H9 (cell line): ENCODE measurements at regions not wholly inside any gene's neighbourhood (a gene's known extent, or its start where the extent isn't known, plus 50 kb on each side); places are given as distances from the start of the nearest gene placed in this dataset.

Experiments used
- DNase-seq: peaks from one replicate; pipeline ENCODE4 v3.0.0-alpha.2; 2017
- H2AFZ ChIP-seq: one replicate; pipeline ENCODE4 v1.6.1; 2013; ENCODE audit warnings: mild to moderate bottlenecking, low read length, control low read depth, moderate library complexity
- H2AK5ac ChIP-seq: 2 replicates; pipeline ENCODE4 v1.6.1; 2013; ENCODE audit warnings: low read length, control low read depth, mixed read lengths; ENCODE audit not compliant: insufficient read length
- H2BK120ac ChIP-seq: one replicate; pipeline ENCODE4 v1.6.1; 2013; ENCODE audit warnings: low read depth, mild to moderate bottlenecking, low read length, control low read depth, inconsistent platforms; ENCODE audit not compliant: poor library complexity, severe bottlenecking
- H2BK12ac ChIP-seq: 2 replicates; pipeline ENCODE4 v1.6.1; 2013; ENCODE audit warnings: low read length, control low read depth, mixed read lengths, low read depth; ENCODE audit not compliant: insufficient read length
- H2BK15ac ChIP-seq: 2 replicates; pipeline ENCODE4 v1.6.1; 2013; ENCODE audit warnings: low read depth, low read length, control low read depth
- H2BK20ac ChIP-seq: one replicate; pipeline ENCODE4 v1.6.1; 2013; ENCODE audit warnings: low read depth, mild to moderate bottlenecking, low read length, control low read depth, inconsistent platforms; ENCODE audit not compliant: poor library complexity, severe bottlenecking
- H2BK5ac ChIP-seq: 2 replicates; pipeline ENCODE4 v1.6.1; 2013; ENCODE audit warnings: low read length, control low read depth, mixed read lengths; ENCODE audit not compliant: insufficient read length
- H3K14ac ChIP-seq: 2 replicates; pipeline ENCODE4 v1.6.1; 2013; ENCODE audit warnings: low read length, control low read depth; ENCODE audit not compliant: insufficient read depth
- H3K18ac ChIP-seq: 2 replicates; pipeline ENCODE4 v1.6.1; 2013; ENCODE audit warnings: low read depth, mild to moderate bottlenecking, mixed read lengths, low read length, control low read depth; ENCODE audit not compliant: insufficient read length
- H3K23ac ChIP-seq: 2 replicates; pipeline ENCODE4 v1.6.1; 2013; ENCODE audit warnings: low read length, control low read depth, mixed read lengths, low read depth; ENCODE audit not compliant: insufficient read length
- H3K23me2 ChIP-seq: 2 replicates; pipeline ENCODE4 v1.6.1; 2013; ENCODE audit warnings: low read depth, mild to moderate bottlenecking, mixed read lengths, low read length, control low read depth; ENCODE audit not compliant: insufficient read length, poor library complexity, severe bottlenecking
- H3K27ac ChIP-seq: 2 replicates; pipeline ENCODE4 v1.5.1; 2013; ENCODE audit warnings: low read length, control low read depth, mixed read lengths, low read depth; ENCODE audit not compliant: insufficient read length
- H3K27me3 ChIP-seq: 2 replicates; pipeline ENCODE4 v1.6.1; 2013; ENCODE audit warnings: low read length, control low read depth, inconsistent platforms; ENCODE audit not compliant: insufficient read depth
- H3K4ac ChIP-seq: 2 replicates; pipeline ENCODE4 v1.6.1; 2013; ENCODE audit warnings: low read depth, mild to moderate bottlenecking, control low read depth, inconsistent platforms, low read length, moderate library complexity
- H3K4me1 ChIP-seq: 2 replicates; pipeline ENCODE4 v1.6.1; 2013; ENCODE audit warnings: low read length, control low read depth, inconsistent platforms; ENCODE audit not compliant: insufficient read depth
- H3K4me2 ChIP-seq: 2 replicates; pipeline ENCODE4 v1.6.1; 2013; ENCODE audit warnings: low read length, control low read depth, mixed read lengths; ENCODE audit not compliant: insufficient read length, insufficient read depth
- H3K56ac ChIP-seq: 2 replicates; pipeline ENCODE4 v1.6.1; 2013; ENCODE audit warnings: low read depth, mild to moderate bottlenecking, mixed read lengths, low read length, control low read depth; ENCODE audit not compliant: insufficient read length
- H3K79me1 ChIP-seq: 2 replicates; pipeline ENCODE4 v1.6.1; 2013; ENCODE audit warnings: low read depth, mild to moderate bottlenecking, moderate library complexity, low read length, control low read depth, inconsistent platforms; ENCODE audit not compliant: insufficient read depth, poor library complexity, severe bottlenecking
- H3K79me2 ChIP-seq: 2 replicates; pipeline ENCODE4 v1.6.1; 2013; ENCODE audit warnings: low read length, control low read depth, inconsistent platforms; ENCODE audit not compliant: insufficient read depth
- H3K9ac ChIP-seq: 2 replicates; pipeline ENCODE4 v1.6.1; 2013; ENCODE audit warnings: low read length, control low read depth, mixed read lengths; ENCODE audit not compliant: insufficient read length; ENCODE audit errors: extremely low read depth
- H3K9me3 ChIP-seq: one replicate; pipeline ENCODE4 v1.6.1; 2013; ENCODE audit warnings: low read depth, low read length, inconsistent platforms; ENCODE audit not compliant: control insufficient read depth
- H3T11ph ChIP-seq: one replicate; pipeline ENCODE4 v1.6.1; 2013; ENCODE audit warnings: mild to moderate bottlenecking, low read length, control low read depth, inconsistent platforms
- H4K20me1 ChIP-seq: one replicate; pipeline ENCODE4 v1.6.1; 2013; ENCODE audit not compliant: control insufficient read depth, insufficient read length, insufficient read depth
- H4K5ac ChIP-seq: 2 replicates; pipeline ENCODE4 v1.6.1; 2013; ENCODE audit warnings: low read depth, mild to moderate bottlenecking, mixed read lengths, low read length, control low read depth; ENCODE audit not compliant: insufficient read length
- H4K8ac ChIP-seq: replicated peaks from 2 replicates; pipeline ENCODE4 v1.6.1; 2013; ENCODE audit warnings: low read length, control low read depth, mixed read lengths, low read depth; ENCODE audit not compliant: insufficient read length
- H4K91ac ChIP-seq: 2 replicates; pipeline ENCODE4 v1.6.1; 2013; ENCODE audit warnings: low read depth, mild to moderate bottlenecking, moderate library complexity, mixed read lengths, low read length, control low read depth; ENCODE audit not compliant: insufficient read length
- H3K27ac Mint-ChIP-seq, 3 experiments: 2 replicates in 2 of 3; 3 replicates in 1 of 3; pipeline ENCODE4 v1.8.0; 2020 to 2021; ENCODE audit warnings: mixed read lengths in 3 of 3, mild to moderate bottlenecking in 1 of 3, moderate library complexity in 1 of 3
- H3K27me3 Mint-ChIP-seq: 2 replicates; pipeline ENCODE4 v1.8.0; 2021; ENCODE audit warnings: low read depth, mild to moderate bottlenecking, moderate library complexity, mixed read lengths
- H3K36me3 Mint-ChIP-seq, 3 experiments: 2 replicates in 2 of 3; 3 replicates in 1 of 3; pipeline ENCODE4 v1.8.0; 2020 to 2021; ENCODE audit warnings: low read depth in 3 of 3, mixed read lengths in 3 of 3; ENCODE audit not compliant: insufficient read depth in 1 of 3
- H3K4me1 Mint-ChIP-seq, 2 experiments: 2 replicates each; pipeline ENCODE4 v1.8.0; 2020; ENCODE audit warnings: mixed read lengths in 2 of 2
- H3K4me3 Mint-ChIP-seq, 2 experiments: 2 replicates in 1 of 2; 3 replicates in 1 of 2; pipeline ENCODE4 v1.8.0; 2020 to 2021; ENCODE audit warnings: mild to moderate bottlenecking in 2 of 2, mixed read lengths in 2 of 2, moderate library complexity in 1 of 2
- H3K9me3 Mint-ChIP-seq, 2 experiments: 2 replicates in 1 of 2; 3 replicates in 1 of 2; pipeline ENCODE4 v1.8.0; 2020; ENCODE audit warnings: mild to moderate bottlenecking in 2 of 2, mixed read lengths in 2 of 2, moderate library complexity in 1 of 2
- WGBS: extraction: QIAGEN DNeasy Blood & Tissue Kit; methylation state at CpG from one replicate; pipeline ENCODE4 v1.1.7; 2013; ENCODE audit warnings: missing lambda C conversion rate, low lambda C conversion rate, mixed read lengths; ENCODE audit not compliant: insufficient read length; ENCODE audit errors: extremely low coverage; 5-methylcytosine and 5-hydroxymethylcytosine counted together
- TF ChIP-seq, protein P1 (sequence below): fragments of 200-600 bp; sonication (generic); conservative IDR thresholded peaks from 3 replicates; pipeline ENCODE4 v1.8.0; 2021; ENCODE audit warnings: antibody characterized with exemption, mild to moderate bottlenecking

DNA sequence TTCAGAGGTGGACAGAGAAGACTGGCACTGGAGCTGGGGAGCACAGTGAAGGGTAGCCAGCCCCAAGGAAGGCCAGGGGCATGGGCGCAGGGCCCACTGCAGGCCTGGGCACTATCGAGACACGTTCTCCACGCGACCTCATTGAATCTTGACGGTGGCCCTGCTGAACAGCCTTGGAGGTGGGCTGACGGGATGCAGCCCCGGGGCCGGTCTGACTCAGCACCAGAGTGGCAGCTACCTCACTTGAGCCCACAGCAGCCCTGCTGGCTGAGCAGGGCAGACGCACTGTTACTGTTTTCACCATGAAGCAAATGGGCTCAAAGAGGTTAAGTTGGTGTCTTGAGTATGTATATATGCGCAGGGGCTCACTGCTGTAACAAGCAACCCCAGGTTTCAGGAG lies 78.8 kb upstream of the FOXF1 start:
- no peak overlapping the region for H3K56ac ChIP-seq
- no peak overlapping the region for H4K5ac ChIP-seq
- H3K14ac ChIP-seq: no peak overlapping the region
- H3K4ac ChIP-seq: no peak overlapping the region
- Mint-ChIP-seq H3K27ac (no peak overlapping the region), H3K27me3 (peaks cover 36% of the 10 kb centered on the region), H3K9me3 (no peaks in the 10 kb centered on the region), H3K4me1 (peaks cover 0 to 3% of the 10 kb centered on the region in 2 experiments; a peak in 1 of 4 replicates), H3K36me3 (no peaks in the 10 kb centered on the region; a peak in 1 of 7 replicates), H3K4me3 (no peak overlapping the region)
- H3K18ac ChIP-seq: no peak overlapping the region
- no peak overlapping the region for H2AK5ac ChIP-seq
- H3K4me2 ChIP-seq: no peak overlapping the region
- H3K9ac ChIP-seq: no peak overlapping the region
- H4K91ac ChIP-seq: no peak overlapping the region
- H2AFZ ChIP-seq: no peak overlapping the region
- H3K23me2 ChIP-seq: no peaks in the 10 kb centered on the region
- no peak overlapping the region for H3K27ac ChIP-seq
- DNase-seq: no peak
- H2BK12ac ChIP-seq: no peak overlapping the region
- TF ChIP-seq, protein P1, sequence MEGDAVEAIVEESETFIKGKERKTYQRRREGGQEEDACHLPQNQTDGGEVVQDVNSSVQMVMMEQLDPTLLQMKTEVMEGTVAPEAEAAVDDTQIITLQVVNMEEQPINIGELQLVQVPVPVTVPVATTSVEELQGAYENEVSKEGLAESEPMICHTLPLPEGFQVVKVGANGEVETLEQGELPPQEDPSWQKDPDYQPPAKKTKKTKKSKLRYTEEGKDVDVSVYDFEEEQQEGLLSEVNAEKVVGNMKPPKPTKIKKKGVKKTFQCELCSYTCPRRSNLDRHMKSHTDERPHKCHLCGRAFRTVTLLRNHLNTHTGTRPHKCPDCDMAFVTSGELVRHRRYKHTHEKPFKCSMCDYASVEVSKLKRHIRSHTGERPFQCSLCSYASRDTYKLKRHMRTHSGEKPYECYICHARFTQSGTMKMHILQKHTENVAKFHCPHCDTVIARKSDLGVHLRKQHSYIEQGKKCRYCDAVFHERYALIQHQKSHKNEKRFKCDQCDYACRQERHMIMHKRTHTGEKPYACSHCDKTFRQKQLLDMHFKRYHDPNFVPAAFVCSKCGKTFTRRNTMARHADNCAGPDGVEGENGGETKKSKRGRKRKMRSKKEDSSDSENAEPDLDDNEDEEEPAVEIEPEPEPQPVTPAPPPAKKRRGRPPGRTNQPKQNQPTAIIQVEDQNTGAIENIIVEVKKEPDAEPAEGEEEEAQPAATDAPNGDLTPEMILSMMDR: no peak
- no CpG with 5 or more reads among the region's 11 CpGs for WGBS
- H3K4me1 ChIP-seq: no peaks in the 10 kb centered on the region
- no peaks in the 10 kb centered on the region for H3K79me1 ChIP-seq
- H3K27me3 ChIP-seq: no peaks in the 10 kb centered on the region
- H4K20me1 ChIP-seq: no peaks in the 10 kb centered on the region
- no peak overlapping the region for H2BK15ac ChIP-seq
- H4K8ac ChIP-seq: no peak overlapping the region
- H3K9me3 ChIP-seq: no peaks in the 10 kb centered on the region
- H3K79me2 ChIP-seq: no peaks in the 10 kb centered on the region
- no peak overlapping the region for H2BK5ac ChIP-seq
- no peak overlapping the region for H3K23ac ChIP-seq
- H2BK120ac ChIP-seq: no peak overlapping the region
- H3T11ph ChIP-seq: no peak overlapping the region
- H2BK20ac ChIP-seq: no peak overlapping the region
